HG02885 (cell line): ENCODE measurements at regions not wholly inside any gene's neighbourhood (a gene's known extent, or its start where the extent isn't known, plus 50 kb on each side); places are given as distances from the start of the nearest gene placed in this dataset.

ENCODE experiments used
- ATAC-seq: cut with Tn5 transposase; IDR thresholded peaks from one replicate; pipeline ENCODE4 v1.9.1; 2021; ENCODE audit warnings: mild to moderate bottlenecking; ENCODE audit not compliant: unreplicated experiment, poor library complexity

DNA sequence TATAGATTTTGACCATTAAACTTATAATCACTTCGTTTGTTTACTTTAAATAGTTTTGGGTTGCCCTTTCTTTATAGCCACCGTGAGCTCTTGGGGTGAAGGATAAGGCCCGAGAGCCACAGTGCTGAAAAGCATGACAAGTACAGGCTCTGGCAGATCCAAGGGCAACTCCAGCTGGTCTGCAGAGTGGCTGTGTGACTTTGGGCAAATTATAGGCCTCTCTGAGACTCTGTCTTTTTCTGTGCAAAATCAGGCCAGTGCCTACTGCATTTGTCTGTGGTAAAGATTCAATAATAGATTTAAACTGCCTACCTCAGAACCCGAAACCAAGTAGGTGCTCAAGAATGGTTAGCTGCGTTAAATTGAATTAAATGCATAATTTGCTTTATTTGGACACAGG, 511.3 kb downstream of the QKI start:
- no peak for ATAC-seq

DNA sequence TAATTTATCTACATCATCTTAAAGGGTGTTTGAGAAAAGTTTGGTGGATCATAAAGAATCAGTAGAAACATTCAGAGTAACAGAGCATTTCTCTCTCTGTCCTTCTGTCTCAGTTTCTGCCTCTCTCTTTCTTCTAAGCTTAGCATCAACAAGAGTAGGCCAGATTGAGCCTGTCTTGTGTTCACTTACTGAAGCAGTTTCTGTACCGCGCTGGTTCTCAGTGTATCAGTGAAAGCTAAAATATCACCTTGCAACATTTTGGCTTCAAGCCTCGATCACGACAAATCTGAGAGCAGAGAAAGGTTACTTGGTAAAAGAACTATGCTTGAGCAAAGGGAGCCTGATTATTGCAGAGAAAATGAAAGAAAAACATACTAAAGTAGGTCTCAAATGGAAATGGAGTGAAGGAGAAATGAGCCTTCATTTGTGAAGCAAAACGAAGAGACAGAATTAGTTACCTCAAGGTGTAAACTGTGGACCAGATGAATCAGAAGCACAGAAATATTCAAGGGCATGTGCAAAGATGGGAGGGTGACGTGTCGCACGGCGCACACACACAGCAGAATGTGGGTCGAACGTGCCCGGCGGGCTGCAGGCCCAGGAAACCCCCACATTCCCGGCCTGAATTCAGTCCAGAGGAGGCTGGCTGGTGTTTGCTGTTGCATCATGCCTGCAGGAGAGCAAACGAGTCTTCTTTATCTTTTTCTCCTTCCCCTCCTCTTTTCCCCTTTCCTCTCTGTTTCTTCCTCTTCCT, 509.3 kb downstream of the QKI start:
- ATAC-seq, result no peak

- no peak for ATAC-seq
Measured at GRCh38 chr6:163922562-163922961, 508.0 kb downstream of the QKI start.

GRCh38 chr6:163919652-163920051, 505.1 kb downstream of the QKI start:
- no peak for ATAC-seq

DNA sequence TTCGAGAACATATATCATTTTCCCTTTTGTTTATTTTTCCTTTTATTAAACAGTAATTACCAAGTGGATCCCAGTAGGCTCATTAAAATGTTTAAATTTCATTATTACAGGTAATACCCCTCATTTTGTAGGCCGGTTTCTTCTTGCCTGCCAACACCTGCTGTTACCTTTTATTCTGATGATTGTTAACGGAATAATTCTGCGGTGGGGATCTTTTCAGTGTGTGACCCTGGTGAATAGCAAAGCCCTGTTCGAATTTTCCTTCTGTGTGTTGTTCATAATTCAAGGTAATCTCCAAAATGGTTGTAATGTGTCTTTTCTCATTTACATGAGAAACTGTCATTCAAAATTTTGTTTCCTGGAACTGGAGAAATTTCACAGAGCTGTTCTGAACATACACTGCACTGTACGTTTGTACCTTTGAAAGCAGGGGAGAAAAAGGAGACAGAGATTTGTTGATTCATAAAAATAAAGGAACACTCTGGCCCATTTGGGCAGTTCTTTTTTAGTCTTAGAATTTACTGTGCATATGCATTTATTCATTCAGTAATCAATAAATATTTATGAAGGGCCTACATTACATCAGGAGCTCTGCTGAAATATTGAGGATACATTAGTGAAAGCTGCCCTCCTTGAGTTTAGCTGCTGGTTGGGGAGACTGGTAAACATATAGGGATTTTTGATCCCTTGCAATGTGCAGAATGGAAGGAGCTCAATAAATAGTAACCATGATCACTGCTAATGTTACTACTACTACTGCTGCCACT, 502.0 kb downstream of the QKI start:
- no peak for ATAC-seq

GRCh38 chr6:163915131-163915530, 500.6 kb downstream of the QKI start:
- no peak for ATAC-seq

GRCh38 chr6:163913045-163913444, 498.5 kb downstream of the QKI start:
- no peak for ATAC-seq

DNA sequence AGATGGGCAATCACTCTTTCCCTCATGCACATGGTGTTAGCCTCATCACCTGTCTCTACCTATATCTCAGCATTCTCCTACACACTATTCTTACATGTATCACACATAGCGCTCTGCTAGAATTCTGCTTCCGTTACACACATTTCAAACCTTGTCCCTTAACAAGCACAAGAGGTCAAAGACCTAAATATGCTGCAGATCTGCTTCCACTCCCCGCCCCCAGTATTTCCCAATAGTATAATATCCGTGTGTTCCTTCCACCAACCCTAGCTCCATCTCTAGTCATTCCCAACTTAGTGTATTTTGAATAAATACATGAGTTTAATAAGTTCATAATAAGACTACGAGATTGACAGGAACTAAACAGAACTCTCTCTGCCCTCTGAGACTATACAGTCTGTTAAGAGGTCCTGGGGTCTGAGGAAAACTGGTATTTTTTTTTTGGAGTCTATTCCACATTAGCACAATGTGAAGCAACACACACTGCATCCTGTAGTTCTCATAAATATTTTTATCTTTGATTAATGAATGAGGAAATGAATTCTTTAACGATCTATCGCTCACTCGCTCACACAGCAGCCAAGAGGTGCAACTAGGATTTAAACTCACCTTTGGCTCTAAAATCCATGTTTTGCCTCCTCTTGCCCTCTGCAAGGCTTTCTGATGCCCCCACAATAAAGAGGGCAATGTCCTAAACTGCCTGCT, 491.6 kb downstream of the QKI start:
- no peak for ATAC-seq

GRCh38 chr6:163904186-163904585, 489.7 kb downstream of the QKI start:
- ATAC-seq, result no peak

- no peak for ATAC-seq
Measured at GRCh38 chr6:163903541-163903940, 489.0 kb downstream of the QKI start.

GRCh38 chr6:163902993-163903392, 488.5 kb downstream of the QKI start:
- ATAC-seq, result no peak

GRCh38 chr6:163901681-163902080, 487.2 kb downstream of the QKI start:
- no peak for ATAC-seq

- no peak for ATAC-seq
Measured at GRCh38 chr6:163900570-163900969, 486.1 kb downstream of the QKI start.

- ATAC-seq, result no peak
Measured at GRCh38 chr6:163897669-163898068, 483.2 kb downstream of the QKI start.

GRCh38 chr6:163897030-163897429, 482.5 kb downstream of the QKI start:
- ATAC-seq, result no peak

DNA sequence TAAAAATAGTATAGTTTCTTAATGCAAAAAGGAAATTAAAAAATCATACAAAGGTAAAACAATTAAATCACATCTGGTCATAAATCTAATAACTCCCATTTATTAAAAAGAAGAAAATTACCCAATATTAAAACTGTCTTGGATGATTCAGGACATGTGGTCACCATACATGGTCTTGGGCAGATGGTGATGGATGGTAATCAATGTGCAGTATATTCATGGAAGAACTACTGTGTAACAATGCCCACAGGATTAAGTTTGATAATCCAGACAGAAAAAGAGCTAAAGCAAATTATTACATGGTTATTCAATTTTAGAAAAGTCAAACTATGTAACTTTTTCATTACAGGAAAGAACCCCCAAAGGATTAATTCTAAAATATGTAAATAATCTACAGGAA, 480.6 kb downstream of the QKI start:
- no peak for ATAC-seq

DNA sequence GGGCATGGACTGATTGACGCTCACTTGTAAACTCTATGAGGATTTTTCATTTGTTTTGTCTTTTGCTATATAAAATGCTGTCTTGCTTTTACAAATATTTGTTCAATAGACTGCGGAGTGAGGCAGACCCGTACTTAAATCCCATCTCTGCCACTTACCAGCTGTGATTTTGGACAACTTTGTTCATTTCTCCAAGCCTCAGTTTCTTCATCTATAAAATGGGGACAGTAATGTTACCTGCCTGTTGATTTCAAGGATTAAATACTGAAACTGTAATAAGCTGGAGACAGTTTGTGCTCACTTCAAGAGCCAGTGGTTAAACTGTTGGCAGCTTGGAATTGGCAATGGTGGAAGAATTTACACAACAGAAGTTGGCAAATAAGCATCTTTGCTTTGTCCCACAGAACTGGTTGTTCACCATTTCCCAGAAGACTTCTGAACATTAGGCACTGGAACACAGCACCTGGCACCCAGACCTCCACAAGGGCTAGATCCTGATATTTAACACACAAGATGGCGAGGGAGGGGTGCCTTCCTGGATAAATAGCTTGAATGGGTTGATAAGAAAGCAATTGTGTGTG, 479.2 kb downstream of the QKI start:
- no peak for ATAC-seq

- no peak for ATAC-seq
Measured at GRCh38 chr6:163892824-163893561, 478.5 kb downstream of the QKI start.

GRCh38 chr6:163889904-163890514, 475.5 kb downstream of the QKI start:
- ATAC-seq, result no peak
